Esophagus squamous epithelium (tissue), 4 donors: ENCODE measurements at regions not wholly inside any gene's neighbourhood (a gene's known extent, or its start where the extent isn't known, plus 50 kb on each side); places are given as distances from the start of the nearest gene placed in this dataset.

Source experiments
- CTCF ChIP-seq, 6 experiments: fragments of 450-650 bp in 4 of 6; fragments of 200-600 bp in 2 of 6; sonication (generic) in 2 of 6; IDR thresholded peaks; one replicate each; pipeline ENCODE4 v1.5.1; 2016 to 2019; ENCODE audit warnings: antibody characterized with exemption in 6 of 6, mild to moderate bottlenecking in 4 of 6, moderate library complexity in 4 of 6
- POLR2A ChIP-seq, 4 donors: fragments of 450-650 bp; IDR thresholded peaks; one replicate each; pipeline ENCODE4 v1.6.1; 2017; ENCODE audit warnings: antibody characterized with exemption in 4 of 4, mild to moderate bottlenecking in 4 of 4, moderate library complexity in 3 of 4

GRCh38 chr6:105453968-105454367 is 51.1 kb upstream of the PREP start:
- TF ChIP-seq POLR2A (IDR thresholded peaks at IDR 0.05) (no peak), CTCF (IDR thresholded peaks at IDR 0.05) (no peak)
